ENCODE measurements at regions not wholly inside any gene's neighbourhood (a gene's known extent, or its start where the extent isn't known, plus 50 kb on each side); places are given as distances from the start of the nearest gene placed in this dataset.

DNA sequence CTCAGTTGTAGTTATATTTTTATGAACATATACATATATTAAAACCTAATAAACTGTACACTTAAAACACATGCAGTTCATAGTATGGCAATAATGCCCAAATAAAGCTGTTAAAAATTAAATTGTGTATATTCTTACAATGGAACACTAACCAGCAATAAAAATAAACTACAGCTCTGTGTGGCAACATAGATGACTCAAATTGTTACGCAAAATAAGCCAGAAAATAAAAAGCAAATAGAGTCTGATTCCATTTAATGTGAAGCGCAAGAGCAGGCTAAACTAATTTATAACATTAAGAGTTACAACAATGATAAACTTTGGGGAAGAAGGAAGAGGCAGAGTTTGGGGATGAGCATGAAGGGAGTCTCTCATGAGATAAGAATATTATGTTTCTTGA, 597.3 kb downstream of the TLE1 start:
- TF ChIP-seq POLR2A (IDR thresholded peaks at IDR 0.05; ENCODE audit: low read depth, low read length) (no peak), MYC (IDR thresholded peaks at IDR 0.05; ENCODE audit: low read depth, low read length) (no peak)
- TF ChIP-seq, protein P1, sequence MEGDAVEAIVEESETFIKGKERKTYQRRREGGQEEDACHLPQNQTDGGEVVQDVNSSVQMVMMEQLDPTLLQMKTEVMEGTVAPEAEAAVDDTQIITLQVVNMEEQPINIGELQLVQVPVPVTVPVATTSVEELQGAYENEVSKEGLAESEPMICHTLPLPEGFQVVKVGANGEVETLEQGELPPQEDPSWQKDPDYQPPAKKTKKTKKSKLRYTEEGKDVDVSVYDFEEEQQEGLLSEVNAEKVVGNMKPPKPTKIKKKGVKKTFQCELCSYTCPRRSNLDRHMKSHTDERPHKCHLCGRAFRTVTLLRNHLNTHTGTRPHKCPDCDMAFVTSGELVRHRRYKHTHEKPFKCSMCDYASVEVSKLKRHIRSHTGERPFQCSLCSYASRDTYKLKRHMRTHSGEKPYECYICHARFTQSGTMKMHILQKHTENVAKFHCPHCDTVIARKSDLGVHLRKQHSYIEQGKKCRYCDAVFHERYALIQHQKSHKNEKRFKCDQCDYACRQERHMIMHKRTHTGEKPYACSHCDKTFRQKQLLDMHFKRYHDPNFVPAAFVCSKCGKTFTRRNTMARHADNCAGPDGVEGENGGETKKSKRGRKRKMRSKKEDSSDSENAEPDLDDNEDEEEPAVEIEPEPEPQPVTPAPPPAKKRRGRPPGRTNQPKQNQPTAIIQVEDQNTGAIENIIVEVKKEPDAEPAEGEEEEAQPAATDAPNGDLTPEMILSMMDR (IDR thresholded peaks at IDR 0.05; ENCODE audit: extremely low read depth in 1 of 2, insufficient read depth in 1 of 2, low read depth in 1 of 2, low read length in 2 of 2), result no peak
- TF ChIP-seq, protein P2, sequence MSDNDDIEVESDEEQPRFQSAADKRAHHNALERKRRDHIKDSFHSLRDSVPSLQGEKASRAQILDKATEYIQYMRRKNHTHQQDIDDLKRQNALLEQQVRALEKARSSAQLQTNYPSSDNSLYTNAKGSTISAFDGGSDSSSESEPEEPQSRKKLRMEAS (IDR thresholded peaks at IDR 0.05; ENCODE audit: insufficient read depth, insufficient read length), result no peak
